Naive B cell (primary cell): ENCODE measurements at regions not wholly inside any gene's neighbourhood (a gene's known extent, or its start where the extent isn't known, plus 50 kb on each side); places are given as distances from the start of the nearest gene placed in this dataset.

Experiments used
- ATAC-seq, 2 donors: fragments of 150-1000 bp; cut with Tn5 transposase; 2 replicates each; pipeline ENCODE4 v1.10.0; 2021; ENCODE audit warnings: low read depth in 2 of 2, mild to moderate bottlenecking in 2 of 2, moderate library complexity in 2 of 2
- DNase-seq: peaks from one replicate; pipeline ENCODE4 v3.0.0; 2022
- H3K27ac Mint-ChIP-seq, 6 donors: one replicate each; pipeline ENCODE4 v1.8.0; 2020 to 2022; ENCODE audit warnings: mild to moderate bottlenecking in 6 of 6, mixed read lengths in 6 of 6, moderate library complexity in 5 of 6, inconsistent platforms in 2 of 6
- H3K27me3 Mint-ChIP-seq, 3 donors: one replicate each; pipeline ENCODE4 v1.8.0; 2021 to 2022; ENCODE audit warnings: mixed read lengths in 3 of 3, mild to moderate bottlenecking in 1 of 3
- H3K36me3 Mint-ChIP-seq, 2 donors: one replicate each; pipeline ENCODE4 v1.8.0; 2020 to 2022; ENCODE audit warnings: mixed read lengths in 2 of 2, inconsistent platforms in 1 of 2, mild to moderate bottlenecking in 1 of 2
- H3K4me1 Mint-ChIP-seq, 3 donors: one replicate each; pipeline ENCODE4 v1.8.0; 2020 to 2022; ENCODE audit warnings: mixed read lengths in 3 of 3, inconsistent platforms in 1 of 3, mild to moderate bottlenecking in 1 of 3, moderate library complexity in 1 of 3
- H3K4me3 Mint-ChIP-seq, 8 donors: one replicate each; pipeline ENCODE4 v1.8.0; 2020 to 2022; ENCODE audit warnings: mild to moderate bottlenecking in 8 of 8, mixed read lengths in 8 of 8, moderate library complexity in 8 of 8, inconsistent platforms in 2 of 8
- H3K9me3 Mint-ChIP-seq, 7 donors: one replicate each; pipeline ENCODE4 v1.8.0; 2020 to 2022; ENCODE audit warnings: mixed read lengths in 7 of 7, mild to moderate bottlenecking in 5 of 7, inconsistent platforms in 2 of 7, moderate library complexity in 1 of 7

DNA sequence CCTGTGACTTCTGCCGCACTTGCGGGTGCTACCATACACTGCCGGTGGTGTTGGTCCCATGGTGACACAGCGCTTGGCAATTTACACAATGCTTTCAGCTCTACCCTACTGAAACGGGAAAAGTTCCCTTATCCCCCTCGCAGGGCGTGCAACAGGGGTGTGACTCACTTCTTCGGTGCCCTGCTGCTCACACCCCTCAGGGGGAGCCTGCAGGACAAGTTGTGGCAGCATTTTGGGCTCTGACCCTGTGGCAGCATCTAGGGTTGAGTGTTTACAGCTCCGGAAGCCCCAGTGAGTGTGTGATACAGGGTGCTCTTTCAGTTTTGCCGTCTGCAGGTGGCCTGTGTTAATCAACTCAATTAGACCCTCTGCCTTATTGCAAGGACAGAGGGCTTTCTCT, 324.7 kb upstream of the RGMA start:
- Mint-ChIP-seq H3K27me3 (no peaks in the 10 kb centered on the region), H3K4me1 (no peaks in the 10 kb centered on the region), H3K36me3 (no peaks in the 10 kb centered on the region), H3K9me3 (peaks cover 0 to 11% (median 6%) of the 10 kb centered on the region in 7 donors), H3K4me3 (no peak overlapping the region), H3K27ac (no peak overlapping the region)
- DNase-seq (no peak), ATAC-seq (no peak)

DNA sequence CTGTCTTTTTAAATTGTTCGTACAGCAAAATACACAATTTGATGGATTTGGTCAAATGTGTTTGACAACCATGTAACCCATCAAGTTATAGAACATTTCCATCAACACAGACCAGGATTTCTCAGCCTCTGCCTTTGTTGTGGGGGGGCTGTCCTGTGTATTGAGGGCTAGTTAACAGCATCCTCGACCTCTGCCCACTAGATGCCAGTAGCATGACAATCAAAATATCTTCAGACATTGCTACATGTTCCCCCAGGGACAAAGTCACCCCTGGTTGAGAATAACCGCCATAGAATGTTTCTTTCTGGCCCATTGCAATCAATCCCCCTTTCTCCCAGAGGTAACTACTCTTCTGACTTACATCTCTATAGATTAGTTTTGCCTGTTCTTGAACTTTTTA, 310.1 kb upstream of the RGMA start:
- H3K4me3 Mint-ChIP-seq = no peak overlapping the region
- H3K27me3 Mint-ChIP-seq = no peaks in the 10 kb centered on the region
- peaks cover 0 to 33% (median 7%) of the 10 kb centered on the region in 7 donors for H3K9me3 Mint-ChIP-seq
- H3K36me3 Mint-ChIP-seq = no peaks in the 10 kb centered on the region
- no peaks in the 10 kb centered on the region for H3K4me1 Mint-ChIP-seq
- no peak for ATAC-seq
- H3K27ac Mint-ChIP-seq = no peak overlapping the region
- no peak for DNase-seq

DNA sequence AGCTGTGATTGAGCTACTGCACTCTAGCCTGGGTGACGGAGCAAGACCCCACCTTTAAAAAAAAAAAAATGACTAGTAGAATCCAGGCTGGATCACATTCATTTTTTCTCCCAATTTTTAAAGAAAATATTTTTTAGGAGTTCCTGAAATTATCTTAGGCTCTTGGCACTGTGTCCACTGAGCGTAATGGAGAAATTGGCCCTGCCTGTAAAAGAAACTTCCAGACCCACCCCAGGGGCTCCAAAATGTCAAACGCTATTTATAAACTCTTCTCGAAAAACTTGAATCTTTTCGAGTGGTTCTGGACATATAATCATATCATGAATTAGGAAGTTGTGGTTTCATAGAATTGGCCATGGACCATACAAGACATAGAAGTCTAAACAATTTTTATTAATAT, 300.2 kb upstream of the RGMA start:
- H3K9me3 Mint-ChIP-seq = peaks cover 0 to 19% (median 6%) of the 10 kb centered on the region in 7 donors
- no peaks in the 10 kb centered on the region for H3K36me3 Mint-ChIP-seq
- DNase-seq (no peak), ATAC-seq (no peak)
- H3K27ac Mint-ChIP-seq = no peak overlapping the region
- no peak overlapping the region for H3K4me3 Mint-ChIP-seq
- H3K4me1 Mint-ChIP-seq = no peaks in the 10 kb centered on the region
- H3K27me3 Mint-ChIP-seq = peaks cover 0 to 10% (median 0%) of the 10 kb centered on the region in 3 donors

DNA sequence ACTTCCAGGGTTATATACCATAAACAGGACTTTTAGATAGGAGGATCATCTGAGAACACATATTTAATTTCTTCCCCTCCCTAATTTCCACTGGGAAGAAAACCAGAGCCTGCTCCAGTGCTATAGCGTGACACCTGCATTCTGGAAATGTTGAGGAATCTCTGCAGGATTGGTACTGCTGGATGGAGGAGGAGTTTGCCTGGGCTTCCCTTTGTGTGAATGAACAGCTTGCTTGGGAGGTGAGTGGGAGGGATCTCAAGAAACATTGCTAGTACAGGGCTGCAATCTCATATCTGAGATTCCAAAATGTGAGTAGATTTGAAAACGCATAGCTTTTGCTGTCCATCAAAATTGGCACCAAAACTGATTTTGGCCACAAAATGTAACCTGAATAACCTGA, 295.9 kb upstream of the RGMA start:
- peaks cover 0 to 10% (median 0%) of the 10 kb centered on the region in 3 donors for H3K27me3 Mint-ChIP-seq

DNA sequence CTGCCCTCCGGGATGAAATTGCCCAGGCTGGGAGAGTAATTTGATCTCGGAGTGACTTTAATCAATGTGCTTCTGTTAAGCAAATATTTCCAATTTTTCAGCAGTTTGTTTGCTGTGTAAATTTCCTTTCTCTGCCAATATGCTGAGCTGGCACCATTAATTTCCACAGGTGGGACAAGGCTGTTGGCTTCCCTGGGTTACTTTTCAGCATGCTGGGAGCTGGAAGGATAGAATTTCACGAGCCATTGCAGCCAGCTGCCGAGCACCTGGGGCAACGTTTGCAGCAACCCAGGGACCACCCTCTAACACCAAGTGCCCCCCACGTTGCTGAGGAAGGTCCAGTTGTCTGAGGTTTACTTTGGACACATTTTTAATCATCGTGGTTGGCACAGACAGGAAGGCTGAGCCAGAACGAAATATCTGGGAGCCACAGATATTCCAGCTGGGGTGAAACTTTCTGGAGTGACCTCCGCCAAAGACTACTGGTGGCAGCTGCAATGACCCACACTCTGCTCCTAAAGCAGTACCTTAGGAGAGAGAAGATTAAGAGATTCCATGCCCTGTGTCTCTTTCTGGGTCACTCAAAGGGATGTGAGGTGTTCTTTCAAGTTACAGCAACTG, 293.3 kb upstream of the RGMA start:
- no peaks in the 10 kb centered on the region for H3K4me1 Mint-ChIP-seq
- H3K27me3 Mint-ChIP-seq = peaks cover 0 to 5% (median 0%) of the 10 kb centered on the region in 3 donors
- H3K9me3 Mint-ChIP-seq = peaks cover 0 to 2% (median 0%) of the 10 kb centered on the region in 7 donors

More for the DNA sequence above, 295.9 kb upstream of the RGMA start:
- H3K9me3 Mint-ChIP-seq = peaks cover 0 to 4% (median 0%) of the 10 kb centered on the region in 7 donors
- DNase-seq = no peak
- H3K36me3 Mint-ChIP-seq = no peaks in the 10 kb centered on the region
- no peak overlapping the region for H3K27ac Mint-ChIP-seq
- no peak for ATAC-seq
- H3K4me1 Mint-ChIP-seq = no peaks in the 10 kb centered on the region
- H3K4me3 Mint-ChIP-seq = no peak overlapping the region

DNA sequence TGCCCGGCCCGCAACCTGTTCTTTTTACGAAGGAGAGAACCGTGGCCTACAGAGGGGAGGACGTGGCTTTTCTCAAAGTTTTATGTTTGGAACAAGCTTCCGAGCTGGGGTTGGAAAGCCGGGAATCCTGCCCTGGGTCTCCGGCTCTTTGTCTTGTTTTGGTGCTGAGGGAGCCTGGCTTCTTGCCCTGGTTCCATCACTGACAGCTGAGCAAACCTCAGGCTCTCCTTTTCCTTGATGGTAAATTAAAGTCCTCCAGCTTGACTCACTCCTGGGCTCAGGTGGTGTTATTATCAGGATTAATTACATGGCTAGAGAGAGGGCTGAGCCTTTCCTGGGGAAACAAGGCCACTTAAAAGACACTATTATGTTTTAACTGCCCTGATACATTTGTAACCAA, 289.5 kb upstream of the RGMA start:
- H3K36me3 Mint-ChIP-seq = no peaks in the 10 kb centered on the region

More for the DNA sequence above, 293.3 kb upstream of the RGMA start:
- no peaks in the 10 kb centered on the region for H3K36me3 Mint-ChIP-seq
- no peak overlapping the region for H3K27ac Mint-ChIP-seq
- ATAC-seq (no peak), DNase-seq (no peak)
- no peak overlapping the region for H3K4me3 Mint-ChIP-seq

DNA sequence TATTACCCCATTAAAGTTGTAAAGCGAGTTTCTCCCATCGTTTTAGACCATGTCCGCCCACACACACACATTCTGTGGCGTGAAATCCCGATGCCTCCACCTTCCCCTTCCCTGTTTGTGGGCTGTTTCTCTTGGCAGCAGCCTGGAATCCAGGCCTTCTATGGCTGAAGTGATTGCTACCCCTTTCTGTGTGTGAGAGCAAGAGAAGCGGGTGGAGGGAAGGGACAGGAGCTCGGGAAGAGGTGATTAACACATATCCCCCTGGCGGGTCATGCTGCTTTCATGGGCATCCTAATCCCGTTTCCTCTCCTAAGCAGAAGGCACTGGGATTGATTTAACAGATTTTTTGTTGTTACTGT, 283.8 kb upstream of the RGMA start:
- Mint-ChIP-seq H3K4me3 (no peak overlapping the region), H3K27me3 (peaks cover 6 to 12% (median 6%) of the 10 kb centered on the region in 3 donors), H3K9me3 (peaks cover 0 to 10% (median 0%) of the 10 kb centered on the region in 7 donors), H3K4me1 (no peaks in the 10 kb centered on the region), H3K27ac (no peak overlapping the region), H3K36me3 (no peaks in the 10 kb centered on the region)
- ATAC-seq = no peak
- no peak for DNase-seq

More for the DNA sequence above, 289.5 kb upstream of the RGMA start:
- ATAC-seq (no peak), DNase-seq (no peak)
- H3K4me3 Mint-ChIP-seq = no peak overlapping the region
- H3K27ac Mint-ChIP-seq = no peak overlapping the region
- peaks cover 0 to 12% (median 6%) of the 10 kb centered on the region in 3 donors for H3K27me3 Mint-ChIP-seq
- peaks cover 0 to 10% (median 2%) of the 10 kb centered on the region in 7 donors for H3K9me3 Mint-ChIP-seq
- H3K4me1 Mint-ChIP-seq = no peaks in the 10 kb centered on the region

DNA sequence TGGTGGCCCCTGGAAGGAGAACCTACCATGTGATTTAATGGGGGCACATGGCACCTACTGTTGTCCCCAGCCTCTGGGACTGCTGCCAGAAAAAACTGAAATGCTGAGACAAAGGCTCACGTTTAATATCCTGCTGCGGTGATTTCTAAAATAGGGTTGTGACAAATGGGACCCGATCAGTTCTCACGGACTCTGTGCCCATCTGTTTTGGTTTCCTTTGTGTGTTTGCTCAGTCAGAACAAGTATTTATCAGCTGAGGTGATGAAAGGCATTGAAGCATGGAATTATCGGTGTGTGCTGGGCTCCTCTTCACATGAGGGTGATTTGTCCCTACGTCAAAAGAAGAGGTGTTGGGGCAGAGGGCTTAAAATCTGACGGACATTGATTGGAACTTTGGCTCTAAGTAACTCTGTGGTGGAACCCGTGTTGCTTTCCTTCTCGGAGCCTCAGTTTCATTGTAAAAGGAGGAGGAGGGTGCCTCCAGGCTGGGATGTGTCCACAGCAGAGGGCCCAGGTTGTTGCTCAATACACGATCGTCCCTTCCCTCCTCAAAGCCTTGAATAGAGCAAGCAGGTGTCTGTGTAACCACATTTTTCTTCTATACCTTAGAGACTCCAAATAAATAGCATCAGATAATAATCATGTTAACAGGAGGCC, 283.3 kb upstream of the RGMA start:
- DNase-seq = no peak
- Mint-ChIP-seq H3K27ac (no peak overlapping the region), H3K4me1 (no peaks in the 10 kb centered on the region), H3K9me3 (peaks cover 0 to 8% (median 0%) of the 10 kb centered on the region in 7 donors), H3K36me3 (no peaks in the 10 kb centered on the region), H3K4me3 (no peak overlapping the region), H3K27me3 (peaks cover 6 to 12% (median 6%) of the 10 kb centered on the region in 3 donors)
- ATAC-seq = no peak

DNA sequence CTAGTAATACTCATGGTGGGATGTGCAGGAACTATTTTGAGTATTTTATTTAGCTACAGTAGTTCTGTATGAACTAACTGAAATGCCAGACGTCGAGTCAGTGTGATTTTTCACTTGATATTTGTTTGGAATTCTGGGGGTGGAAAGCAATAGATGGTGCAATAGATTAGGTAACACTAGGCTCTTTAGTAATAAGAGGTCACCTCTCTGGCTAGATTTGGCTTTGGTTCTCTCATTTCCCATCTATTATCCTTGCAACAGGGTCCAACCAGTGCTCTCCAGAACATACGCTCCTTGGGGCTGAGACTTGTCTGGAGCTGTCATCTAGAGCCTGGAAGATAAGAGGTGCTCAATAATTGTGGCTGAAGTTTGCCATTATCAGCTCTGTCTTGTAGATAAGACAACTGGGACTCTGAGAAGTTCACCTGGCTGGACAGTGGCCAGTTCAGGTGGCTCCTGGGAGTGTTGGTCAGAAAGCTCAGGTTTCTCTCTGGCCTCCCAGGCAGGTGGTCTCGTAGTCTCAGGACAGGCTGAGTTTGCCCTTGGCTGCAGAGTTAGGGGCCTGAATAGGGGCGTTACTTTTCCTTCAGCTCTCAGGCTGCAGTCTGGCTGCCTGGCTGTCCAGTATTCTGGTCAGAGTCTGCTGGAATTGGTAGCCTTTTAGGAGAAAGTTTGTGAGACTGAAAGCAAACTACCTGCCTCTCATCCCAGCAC, 277.5 kb upstream of the RGMA start:
- Mint-ChIP-seq H3K9me3 (peaks cover 0 to 3% (median 0%) of the 10 kb centered on the region in 7 donors), H3K4me1 (no peaks in the 10 kb centered on the region), H3K4me3 (no peak overlapping the region), H3K27ac (no peak overlapping the region), H3K27me3 (peaks cover 6 to 10% (median 8%) of the 10 kb centered on the region in 3 donors), H3K36me3 (no peaks in the 10 kb centered on the region)
- no peak for ATAC-seq
- no peak for DNase-seq

DNA sequence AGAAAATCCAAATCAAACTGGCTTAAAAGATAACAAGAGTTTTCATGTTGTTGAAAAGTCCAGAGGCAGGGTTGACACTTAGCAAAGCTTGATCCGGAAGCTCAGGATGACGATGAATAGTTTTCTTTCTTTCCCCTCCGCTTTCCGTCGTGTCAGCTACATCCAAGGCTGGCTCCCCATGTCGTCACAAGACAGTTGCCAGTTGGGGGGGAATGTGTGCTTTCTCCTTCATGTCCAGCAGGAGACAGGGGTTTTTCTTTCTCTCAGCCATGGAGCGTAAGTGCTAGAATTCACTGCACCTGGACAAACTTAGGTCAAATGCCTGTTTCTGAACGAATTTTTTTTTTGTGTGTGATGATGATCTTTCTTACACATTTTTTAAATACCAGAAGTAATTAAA, 273.8 kb upstream of the RGMA start:
- peaks cover 0 to 7% (median 0%) of the 10 kb centered on the region in 7 donors for H3K9me3 Mint-ChIP-seq
- no peaks in the 10 kb centered on the region for H3K36me3 Mint-ChIP-seq
- H3K4me1 Mint-ChIP-seq = no peaks in the 10 kb centered on the region
- H3K27ac Mint-ChIP-seq = no peak overlapping the region
- no peak overlapping the region for H3K4me3 Mint-ChIP-seq
- no peak for ATAC-seq
- H3K27me3 Mint-ChIP-seq = peaks cover 0 to 10% (median 8%) of the 10 kb centered on the region in 3 donors
- no peak for DNase-seq

DNA sequence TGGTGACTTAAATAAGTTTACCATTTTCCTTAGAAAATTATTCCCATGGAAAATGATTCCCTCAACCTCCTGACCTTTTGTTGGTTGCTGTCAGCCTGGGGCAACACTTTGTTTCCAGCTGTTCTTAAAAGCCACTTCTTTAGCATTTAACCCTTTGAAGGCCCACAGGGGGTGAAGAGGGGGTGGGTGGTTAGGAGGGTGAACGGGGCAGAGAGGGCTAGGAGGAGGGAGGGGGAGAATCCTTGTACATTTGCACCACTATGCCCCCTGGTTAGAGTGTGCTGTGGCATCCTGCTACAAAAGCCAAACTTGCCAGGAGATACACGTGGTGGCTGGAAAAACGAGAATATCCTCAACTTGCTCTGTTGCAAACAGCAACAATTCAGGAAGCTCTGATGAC, 273.2 kb upstream of the RGMA start:
- DNase-seq = no peak
- Mint-ChIP-seq H3K27me3 (peaks cover 0 to 10% (median 8%) of the 10 kb centered on the region in 3 donors), H3K27ac (no peak overlapping the region), H3K4me1 (no peaks in the 10 kb centered on the region), H3K4me3 (no peak overlapping the region), H3K36me3 (no peaks in the 10 kb centered on the region), H3K9me3 (peaks cover 0 to 7% (median 0%) of the 10 kb centered on the region in 7 donors)
- no peak for ATAC-seq

DNA sequence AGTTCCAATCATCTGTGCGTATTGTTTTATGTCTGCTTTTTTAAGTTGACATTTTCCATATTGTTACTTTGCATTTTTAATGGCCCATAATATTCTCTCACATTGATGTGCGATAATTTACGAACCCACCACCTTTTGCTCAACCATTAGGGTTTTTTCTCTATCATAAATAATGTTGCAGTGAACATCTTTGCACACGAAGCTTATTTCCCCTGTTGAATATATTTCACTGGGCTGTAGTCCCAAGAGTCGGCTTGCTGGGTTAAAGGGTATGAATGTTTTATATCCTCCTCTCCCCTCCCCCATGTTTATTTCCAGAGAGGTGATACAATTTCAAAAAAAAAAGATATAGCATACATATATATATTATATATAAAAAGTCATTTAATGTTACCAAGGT, 272.7 kb upstream of the RGMA start:
- no peaks in the 10 kb centered on the region for H3K4me1 Mint-ChIP-seq
- H3K4me3 Mint-ChIP-seq = no peak overlapping the region
- H3K36me3 Mint-ChIP-seq = no peaks in the 10 kb centered on the region
- no peak for DNase-seq
- ATAC-seq = no peak
- peaks cover 0 to 7% (median 0%) of the 10 kb centered on the region in 7 donors for H3K9me3 Mint-ChIP-seq
- no peak overlapping the region for H3K27ac Mint-ChIP-seq
- H3K27me3 Mint-ChIP-seq = peaks cover 0 to 10% (median 8%) of the 10 kb centered on the region in 3 donors

DNA sequence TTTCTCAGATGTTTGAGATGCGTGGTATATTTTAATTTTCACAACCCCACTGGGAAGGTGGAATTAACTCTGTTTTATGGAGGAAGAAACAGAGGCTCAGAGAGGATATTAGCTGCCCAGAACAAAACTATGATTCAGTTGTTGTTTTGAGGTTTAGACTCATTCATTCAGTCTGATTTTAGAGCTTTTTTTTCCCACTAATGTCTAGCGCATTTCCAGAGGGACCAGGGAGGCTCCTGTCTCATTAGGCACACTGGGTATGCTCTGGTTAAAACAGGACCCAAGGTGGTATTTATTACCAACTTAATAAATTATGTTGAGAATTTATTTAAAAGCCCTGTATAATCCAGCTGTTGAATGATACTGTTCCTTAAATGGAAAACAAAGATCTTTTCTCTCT, 272.0 kb upstream of the RGMA start:
- Mint-ChIP-seq H3K4me3 (no peak overlapping the region), H3K9me3 (peaks cover 0 to 7% (median 0%) of the 10 kb centered on the region in 7 donors)

DNA sequence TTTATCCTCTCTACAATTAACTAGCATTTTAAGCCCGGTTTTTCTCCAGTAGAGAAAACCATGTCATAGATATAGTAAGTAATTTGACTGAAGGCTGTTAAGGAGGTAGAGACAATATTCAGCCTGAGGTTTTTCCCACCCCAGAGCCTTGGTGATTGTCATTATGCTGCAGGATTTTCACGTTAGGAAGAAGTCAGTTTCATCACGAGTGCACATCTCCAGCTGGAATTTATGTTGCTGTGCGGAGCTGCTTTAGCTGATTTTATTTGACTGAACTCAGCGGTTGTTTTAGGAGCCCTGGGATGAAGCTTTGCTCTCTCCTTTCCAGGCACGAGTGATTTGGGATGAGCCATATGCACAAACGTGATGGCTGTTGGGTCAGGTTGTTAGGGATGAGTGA, 271.3 kb upstream of the RGMA start:
- no peak for DNase-seq
- no peak overlapping the region for H3K27ac Mint-ChIP-seq
- ATAC-seq = no peak
- H3K36me3 Mint-ChIP-seq = no peaks in the 10 kb centered on the region
- H3K4me3 Mint-ChIP-seq = no peak overlapping the region
- peaks cover 0 to 8% (median 0%) of the 10 kb centered on the region in 7 donors for H3K9me3 Mint-ChIP-seq
- peaks cover 0 to 3% (median 2%) of the 10 kb centered on the region in 3 donors for H3K27me3 Mint-ChIP-seq
- H3K4me1 Mint-ChIP-seq = no peaks in the 10 kb centered on the region

More for the DNA sequence above, 272.0 kb upstream of the RGMA start:
- H3K4me1 Mint-ChIP-seq = no peaks in the 10 kb centered on the region
- no peaks in the 10 kb centered on the region for H3K36me3 Mint-ChIP-seq
- no peak overlapping the region for H3K27ac Mint-ChIP-seq
- peaks cover 0 to 8% (median 8%) of the 10 kb centered on the region in 3 donors for H3K27me3 Mint-ChIP-seq
- ATAC-seq = no peak
- no peak for DNase-seq
